ENCODE measurements at regions not wholly inside any gene's neighbourhood (a gene's known extent, or its start where the extent isn't known, plus 50 kb on each side); places are given as distances from the start of the nearest gene placed in this dataset.

GRCh38 chr14:48973151-48973550, 613.0 kb downstream of the RPS29 start:
- no peak for DNase-seq

DNA sequence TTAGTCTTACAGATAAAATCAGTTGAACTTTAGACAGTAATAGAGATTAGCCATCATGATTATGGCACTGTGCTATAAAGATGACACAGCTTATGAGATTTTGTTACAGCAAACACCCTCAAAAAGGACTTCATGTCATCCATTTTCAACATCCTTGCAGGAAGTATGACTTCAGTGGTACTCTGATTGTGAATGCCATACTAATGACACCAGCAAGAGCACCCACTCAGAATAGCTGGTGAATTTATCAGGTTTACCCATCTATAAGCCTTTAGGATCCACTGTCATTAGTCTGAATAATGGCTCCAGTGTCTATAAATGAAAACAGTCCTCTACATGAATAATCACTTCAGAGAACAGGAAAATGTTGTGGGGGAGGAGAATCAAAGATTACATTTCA, 615.2 kb downstream of the RPS29 start:
- no peak for DNase-seq

- DNase-seq, result no peak
Observed at GRCh38 chr14:48967419-48967818, 618.8 kb downstream of the RPS29 start.

GRCh38 chr14:48963231-48963790, 622.9 kb downstream of the RPS29 start:
- DNase-seq, result no peak

GRCh38 chr14:48957486-48957885, 628.7 kb downstream of the RPS29 start:
- no peak for DNase-seq

DNA sequence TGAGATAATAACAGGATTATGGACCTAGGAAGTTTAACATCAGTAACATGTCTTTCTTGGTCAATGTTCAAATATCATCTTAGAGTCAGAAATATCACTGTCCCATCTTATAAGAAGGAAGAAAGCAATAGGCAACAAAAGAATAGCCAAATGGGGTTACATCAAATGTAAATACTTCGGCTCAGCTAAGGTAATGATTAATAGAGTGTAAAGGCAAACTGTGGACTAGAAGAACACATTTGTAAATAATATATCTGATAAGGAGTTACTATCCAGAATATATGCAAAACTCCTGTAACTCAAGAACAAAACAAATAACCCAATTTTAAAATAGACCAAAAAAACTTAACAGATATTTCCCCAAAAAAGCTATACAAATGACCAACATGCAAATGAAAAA, 630.3 kb downstream of the RPS29 start:
- no peak for DNase-seq

GRCh38 chr14:48954446-48954845, 631.7 kb downstream of the RPS29 start:
- DNase-seq, result no peak

- DNase-seq, result no peak
Observed at GRCh38 chr14:48944809-48945208, 641.4 kb downstream of the RPS29 start.

DNA sequence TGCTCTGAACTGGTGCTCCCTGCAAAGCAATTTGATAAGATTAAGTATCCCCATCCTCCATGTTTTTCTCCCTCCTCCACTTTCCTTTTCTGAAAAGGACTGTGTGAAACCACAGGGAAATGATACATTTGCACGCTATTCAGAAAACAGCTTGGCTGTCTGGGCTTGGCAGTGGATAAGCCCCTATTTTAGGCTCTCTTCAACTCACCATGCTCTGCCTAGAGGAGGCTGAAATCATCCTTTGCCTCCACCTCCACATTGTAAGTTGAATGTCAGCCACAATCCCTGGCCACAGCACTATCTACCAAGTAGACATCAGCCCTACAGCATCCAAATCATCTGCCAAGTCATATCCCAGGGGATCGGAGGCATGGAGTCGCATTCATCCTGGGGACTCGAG, 642.3 kb downstream of the RPS29 start:
- no peak for DNase-seq

- no peak for DNase-seq
Observed at GRCh38 chr14:48937541-48938195, 648.5 kb downstream of the RPS29 start.

DNA sequence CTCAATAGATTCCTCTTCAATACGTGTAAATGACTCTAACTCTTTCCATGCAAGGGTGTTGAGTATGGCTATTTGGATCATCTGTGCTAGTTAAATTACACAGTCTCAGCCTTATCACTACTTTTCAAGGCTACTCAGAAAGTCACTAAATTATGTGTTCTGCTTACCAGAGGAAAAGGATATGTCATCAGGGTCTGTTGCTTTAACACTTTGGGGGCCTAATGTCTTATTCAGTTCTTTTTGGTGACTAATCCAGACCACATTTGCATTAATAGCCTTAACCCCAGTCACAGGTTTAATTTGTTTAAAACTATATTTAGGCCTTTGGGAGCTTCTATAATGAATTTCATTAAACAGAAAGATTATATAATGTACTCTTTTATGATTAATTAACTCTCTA, 649.3 kb downstream of the RPS29 start:
- no peak for DNase-seq

DNA sequence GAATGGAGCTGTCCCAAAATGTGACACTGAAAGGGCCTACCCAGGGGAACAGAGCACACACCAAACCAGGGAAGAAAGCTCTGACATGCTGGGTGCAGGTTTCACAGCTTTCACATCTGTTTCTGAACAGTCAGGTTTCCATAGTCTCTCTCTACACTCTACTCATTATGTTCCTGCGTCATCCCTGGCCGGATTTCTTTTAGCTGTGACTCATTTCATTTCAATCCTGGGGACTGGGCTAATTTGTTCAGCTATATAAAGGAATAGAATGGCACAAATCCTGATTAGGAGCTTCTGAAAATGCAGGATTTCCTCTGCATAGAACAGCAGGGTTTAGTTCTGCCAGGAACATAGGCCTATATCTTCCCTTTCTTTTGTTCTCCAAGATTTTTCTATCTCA, 649.8 kb downstream of the RPS29 start:
- no peak for DNase-seq

DNA sequence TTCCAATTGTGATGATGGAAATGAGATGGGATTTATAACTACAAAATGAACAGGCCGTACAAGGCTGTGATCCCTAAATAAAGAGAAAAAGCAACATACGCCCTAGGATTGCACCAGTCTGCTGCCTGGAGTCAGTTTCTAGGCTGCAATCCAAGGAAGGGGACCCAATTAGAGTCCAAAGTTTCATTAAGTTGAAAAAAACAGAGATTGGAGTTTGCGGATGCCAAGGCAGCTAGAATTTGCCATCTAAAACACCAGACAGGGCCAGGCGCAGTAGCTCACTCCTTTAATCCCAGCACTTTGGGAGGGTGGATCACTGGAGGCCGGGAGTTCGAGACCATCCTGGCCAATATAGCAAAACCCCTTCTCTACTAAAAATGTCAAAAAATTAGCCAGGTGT, 661.0 kb downstream of the RPS29 start:
- no peak for DNase-seq

GRCh38 chr14:48914921-48915320, 671.3 kb downstream of the RPS29 start:
- no peak for DNase-seq

DNA sequence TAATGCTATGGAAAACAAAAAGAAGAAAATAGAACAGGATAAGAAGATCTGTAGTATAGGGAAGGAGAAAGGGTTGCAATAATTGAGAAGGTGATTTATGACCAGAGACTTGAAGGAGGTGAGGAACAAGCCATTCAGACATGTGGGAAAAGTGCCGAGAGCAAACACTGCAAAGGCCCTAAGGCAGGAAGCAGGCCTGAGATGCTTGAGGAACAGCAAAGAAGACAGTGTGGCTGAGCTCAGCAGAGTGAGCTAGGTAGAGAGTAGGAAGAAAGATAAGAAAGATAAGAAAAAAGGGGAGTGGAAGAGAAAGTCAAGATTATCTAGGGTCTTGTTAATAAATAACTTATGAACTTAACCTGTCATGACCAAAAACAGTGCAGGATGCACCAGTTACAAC, 671.8 kb downstream of the RPS29 start:
- no peak for DNase-seq

DNA sequence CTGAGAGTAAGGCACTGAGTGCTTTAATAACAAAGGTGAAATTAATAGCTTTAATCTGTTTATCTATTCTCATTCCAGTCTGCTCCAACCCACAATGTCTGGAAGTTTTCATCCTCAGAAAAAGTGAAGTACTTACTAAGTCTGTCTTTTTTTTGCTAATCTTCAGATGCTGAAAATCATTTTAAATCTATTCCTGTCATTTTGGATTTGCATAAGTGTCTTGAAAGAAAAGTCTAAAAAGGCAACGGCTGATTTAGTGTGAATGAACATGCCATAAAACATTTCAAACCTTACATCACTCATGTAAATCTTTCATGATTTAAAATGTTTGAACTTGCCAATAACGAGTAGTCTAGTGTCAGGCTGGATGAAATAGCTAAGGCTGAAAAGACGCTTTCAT, 685.6 kb downstream of the RPS29 start:
- no peak for DNase-seq

GRCh38 chr14:48890333-48890732, 695.8 kb downstream of the RPS29 start:
- no peak for DNase-seq

DNA sequence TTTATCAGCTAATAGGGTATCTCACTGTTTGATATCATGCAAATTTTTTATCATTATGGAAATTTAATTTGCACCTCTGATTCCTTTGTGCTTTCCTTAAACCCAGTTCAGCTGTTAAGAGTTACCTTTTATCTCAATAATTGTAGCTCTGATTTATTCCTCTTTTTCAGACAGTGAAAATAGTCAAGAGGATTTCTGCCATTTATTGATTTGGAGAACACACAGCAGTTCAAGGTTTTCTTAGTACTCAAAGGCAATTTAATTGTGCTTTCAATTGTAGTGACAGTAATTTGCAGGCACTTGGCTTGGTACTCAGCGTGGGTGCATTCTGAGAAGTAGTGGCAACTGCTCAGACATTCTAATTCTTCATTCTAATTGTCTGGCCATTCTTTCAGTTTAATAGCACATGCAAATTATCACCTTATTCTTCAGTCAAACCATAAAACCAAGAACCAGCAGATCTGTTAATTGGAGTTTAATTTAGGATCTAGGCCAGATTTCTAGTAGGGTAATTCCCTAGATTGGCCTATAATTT, 709.3 kb downstream of the RPS29 start:
- no peak for DNase-seq

- DNase-seq, result no peak
Observed at GRCh38 chr14:48874711-48875110, 711.5 kb downstream of the RPS29 start.

DNA sequence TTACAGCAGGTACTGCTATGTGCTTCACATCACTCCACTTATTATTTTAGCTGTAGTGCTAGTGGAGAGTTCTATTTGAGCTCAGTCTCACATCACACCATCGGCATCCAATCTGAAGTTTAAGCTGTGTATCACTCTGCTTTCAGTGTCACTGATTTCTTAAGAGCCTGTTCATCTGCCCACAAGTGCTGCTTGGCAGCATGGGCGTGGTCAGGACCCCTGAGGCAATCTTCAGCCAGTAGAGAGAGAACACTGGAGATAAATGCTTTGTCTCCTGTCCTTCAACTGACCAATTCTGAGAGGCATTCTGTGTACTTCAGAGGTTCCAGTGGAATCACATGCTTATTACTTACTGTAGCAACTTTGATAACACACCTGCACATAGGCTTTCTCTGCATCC, 728.8 kb downstream of the RPS29 start:
- DNase-seq, result no peak

DNA sequence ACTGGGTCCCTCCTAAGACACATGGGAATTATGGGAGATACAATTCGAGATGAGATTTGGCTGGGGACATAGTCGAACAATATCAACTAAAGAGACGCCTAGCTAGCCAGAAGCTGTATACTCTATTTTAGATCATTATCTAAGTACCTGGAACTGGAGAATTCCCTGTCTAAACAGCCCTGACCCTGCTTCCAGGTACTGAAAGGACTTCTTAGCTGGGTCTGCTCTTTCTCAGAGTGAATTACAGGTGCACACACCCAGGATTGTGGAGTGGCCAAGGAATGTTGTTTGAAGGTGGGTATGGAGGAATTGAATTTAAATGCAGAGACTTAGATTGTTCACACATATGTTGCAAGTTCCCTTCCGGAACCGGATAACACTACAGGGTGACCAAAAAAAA, 733.0 kb downstream of the RPS29 start:
- DNase-seq, result no peak

GRCh38 chr14:48849741-48850322, 736.3 kb downstream of the RPS29 start:
- DNase-seq, result no peak

DNA sequence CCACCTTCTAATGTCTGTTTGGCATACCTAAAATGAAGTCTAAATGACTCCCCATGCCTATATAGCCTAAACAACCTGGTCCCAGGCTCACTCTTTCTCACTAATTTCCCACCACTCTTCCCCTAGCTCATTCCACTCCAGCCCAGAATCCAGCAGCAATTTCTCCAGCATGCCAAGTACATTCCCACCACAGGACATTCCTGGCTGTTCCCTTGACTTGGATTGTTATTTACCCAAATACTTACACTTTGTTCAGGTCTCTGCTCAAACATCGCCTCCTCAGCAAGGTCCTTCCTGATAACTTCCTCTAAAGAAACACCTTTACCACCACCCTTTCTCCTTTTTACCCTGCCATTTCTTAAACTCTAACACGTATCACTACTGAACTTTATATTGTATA, 743.4 kb downstream of the RPS29 start:
- no peak for DNase-seq

DNA sequence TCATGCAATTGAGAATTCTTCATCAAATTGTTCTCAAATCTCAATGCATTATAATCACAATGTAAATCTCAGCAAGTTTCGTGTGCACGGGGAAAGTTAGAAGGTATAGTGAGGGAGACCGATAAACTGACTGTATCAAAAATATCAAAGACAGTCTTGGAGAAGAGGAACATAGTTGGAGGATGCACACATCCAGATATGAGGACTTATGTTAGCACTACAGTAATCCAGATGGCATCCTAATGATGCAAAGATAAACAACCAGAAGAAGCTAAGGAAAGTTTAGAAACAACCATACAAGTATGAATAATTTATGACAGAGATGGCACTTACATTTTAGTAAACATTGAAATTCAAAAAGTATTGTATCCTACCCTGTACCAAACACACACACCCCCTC, 760.1 kb downstream of the RPS29 start:
- DNase-seq, result no peak

- no peak for DNase-seq
Observed at GRCh38 chr14:48814562-48814961, 771.6 kb downstream of the RPS29 start.
